ENCODE measurements at regions not wholly inside any gene's neighbourhood (a gene's known extent, or its start where the extent isn't known, plus 50 kb on each side); places are given as distances from the start of the nearest gene placed in this dataset.

- TF ChIP-seq CTCF (conservative IDR thresholded peaks at IDR 0.05), result no peak
These were observed 406.9 kb downstream of the TMEM121 start for GRCh38 chr14:105933238-105933637.

GRCh38 chr14:105935384-105935783 lies 409.0 kb downstream of the TMEM121 start:
- no peak overlapping the region for H3K27ac ChIP-seq
- TF ChIP-seq CTCF (conservative IDR thresholded peaks at IDR 0.05), result no peak

More at GRCh38 chr14:105933238-105933637, 406.9 kb downstream of the TMEM121 start:
- no peak overlapping the region for H3K27ac ChIP-seq

GRCh38 chr14:105937253-105938054 lies 411.1 kb downstream of the TMEM121 start:
- TF ChIP-seq CTCF (conservative IDR thresholded peaks at IDR 0.05), result no peak; the same call in 1 of the 2 replicates

GRCh38 chr14:105938055-105938863 lies 411.9 kb downstream of the TMEM121 start:
- no peak overlapping the region for H3K27ac ChIP-seq
- TF ChIP-seq CTCF (conservative IDR thresholded peaks at IDR 0.05), result no peak

More at GRCh38 chr14:105937253-105938054, 411.1 kb downstream of the TMEM121 start:
- H3K27ac ChIP-seq, result no peak overlapping the region

GRCh38 chr14:105938959-105939358 lies 412.6 kb downstream of the TMEM121 start:
- TF ChIP-seq CTCF (conservative IDR thresholded peaks at IDR 0.05), result no peak
- H3K27ac ChIP-seq, result no peak overlapping the region

- H3K27ac ChIP-seq, result no peak overlapping the region
- TF ChIP-seq CTCF (conservative IDR thresholded peaks at IDR 0.05), result no peak
These were observed 413.6 kb downstream of the TMEM121 start for GRCh38 chr14:105939810-105940508.

Measured in VCaP (cell line).